ENCODE measurements at regions not wholly inside any gene's neighbourhood (a gene's known extent, or its start where the extent isn't known, plus 50 kb on each side); places are given as distances from the start of the nearest gene placed in this dataset.

GRCh38 chr12:90174956-90175355, 466.3 kb upstream of the ATP2B1 start:
- DNase-seq, result no peak

GRCh38 chr12:90174198-90174510, 465.5 kb upstream of the ATP2B1 start:
- no peak for DNase-seq

GRCh38 chr12:90173499-90174197, 465.0 kb upstream of the ATP2B1 start:
- DNase-seq, result no peak

DNA sequence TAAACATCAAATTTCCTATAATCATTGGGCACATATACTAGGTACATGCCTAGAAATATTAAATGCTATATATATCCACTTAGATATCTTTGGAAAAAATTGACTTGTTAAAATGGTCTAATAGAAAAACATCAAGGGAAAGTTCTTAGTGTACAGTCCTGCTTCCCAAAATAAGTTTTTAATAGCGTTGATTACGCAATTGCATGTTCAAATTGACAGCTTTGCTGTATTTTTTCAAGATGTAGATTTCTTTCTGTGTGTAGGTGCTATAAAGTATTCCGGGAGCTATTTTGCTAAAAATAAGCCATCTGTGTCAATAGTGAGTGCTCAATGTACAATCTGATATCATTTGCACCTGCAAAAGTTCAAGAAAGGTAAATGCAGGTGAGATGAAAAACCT, 463.9 kb upstream of the ATP2B1 start:
- DNase-seq, result no peak

DNA sequence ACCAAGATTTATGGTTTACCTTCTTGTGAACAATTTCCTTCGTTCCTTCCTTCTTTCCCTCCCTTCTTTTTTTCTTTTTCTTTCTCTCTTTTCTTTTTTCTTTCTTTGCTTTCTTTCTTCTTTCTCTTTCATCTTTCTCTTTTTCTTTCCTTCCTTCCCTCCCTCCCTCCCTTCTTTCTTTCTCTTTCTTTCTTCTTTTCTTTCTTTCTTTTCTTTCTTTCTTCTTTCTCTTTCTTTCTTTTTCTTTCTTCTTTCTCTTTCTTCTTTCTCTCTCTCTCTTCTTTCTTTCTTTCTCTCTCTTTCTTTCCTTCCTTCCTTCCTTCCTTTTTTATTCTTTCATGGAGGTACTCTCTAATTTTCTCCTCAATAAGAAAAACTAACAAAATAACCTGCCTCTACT, 462.1 kb upstream of the ATP2B1 start:
- no peak for DNase-seq

DNA sequence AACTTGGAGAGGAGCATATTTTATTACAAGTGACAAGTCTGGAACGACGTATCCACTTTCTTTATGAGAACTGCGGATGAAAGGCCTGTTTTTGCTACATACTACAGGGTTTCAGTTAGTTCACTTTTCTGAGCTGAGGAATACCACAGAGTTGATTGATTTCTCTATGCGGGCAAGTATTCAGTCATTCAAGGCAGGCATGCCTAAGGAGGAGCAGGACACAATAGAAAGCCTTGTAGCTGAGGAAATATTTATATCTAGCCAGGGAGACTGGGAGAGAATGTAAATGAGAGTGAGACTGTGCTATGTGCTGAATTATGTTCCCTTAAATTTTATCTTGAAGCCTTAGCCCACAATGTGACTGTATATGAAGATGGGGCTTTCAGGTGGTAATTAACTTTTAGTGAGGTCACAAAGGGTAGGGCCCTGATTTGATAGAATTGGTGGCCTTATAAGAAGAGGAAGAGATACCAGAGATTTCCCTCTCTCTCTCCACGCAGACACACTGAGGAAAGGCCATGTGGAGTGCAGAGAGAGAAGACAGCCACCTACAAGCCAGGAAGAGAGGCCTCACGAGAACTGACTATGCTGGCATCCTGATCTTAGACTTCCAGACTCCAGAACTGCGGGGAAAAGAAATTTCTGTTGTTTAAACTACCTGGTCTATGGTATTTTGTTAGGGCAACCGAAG, 459.0 kb upstream of the ATP2B1 start:
- DNase-seq, result no peak

DNA sequence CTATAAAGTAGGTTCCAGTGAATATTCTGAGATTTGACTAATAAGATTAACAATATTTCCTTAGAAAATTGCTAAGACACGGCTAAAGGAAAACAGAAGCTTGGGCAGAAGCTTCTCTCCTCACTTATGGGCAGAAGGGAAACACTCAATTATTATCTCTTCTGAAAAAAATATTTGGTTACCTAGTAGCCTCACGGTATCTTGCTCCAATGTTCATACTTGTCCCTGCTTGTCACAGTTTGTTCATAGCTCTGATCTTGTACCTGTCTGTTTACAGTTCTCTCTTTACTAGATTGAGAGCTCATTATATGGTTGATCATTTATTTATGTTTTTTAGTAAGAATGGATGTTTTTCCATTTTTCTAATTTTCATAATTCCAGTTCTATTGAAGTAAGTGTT, 458.0 kb upstream of the ATP2B1 start:
- DNase-seq, result no peak

DNA sequence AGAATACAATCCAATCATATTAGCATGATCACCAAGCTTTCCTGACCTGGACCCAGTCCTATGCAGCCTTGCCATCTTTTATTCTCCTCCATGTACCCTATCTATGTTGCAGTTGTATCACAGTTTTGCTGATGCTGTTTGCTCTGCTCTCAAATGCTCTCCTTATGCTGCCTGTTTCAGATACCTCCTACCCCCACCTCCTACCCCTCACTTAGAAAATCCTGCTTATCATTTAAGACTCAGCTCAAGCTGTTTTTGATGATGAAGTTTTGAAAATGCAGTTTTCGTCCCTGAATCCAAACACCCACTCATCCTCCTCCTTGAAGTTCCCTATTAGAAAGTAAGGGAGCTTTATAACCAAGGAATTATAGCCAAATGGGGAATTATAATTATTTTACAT, 457.4 kb upstream of the ATP2B1 start:
- no peak for DNase-seq

GRCh38 chr12:90163975-90164374, 455.3 kb upstream of the ATP2B1 start:
- DNase-seq, result no peak

GRCh38 chr12:90153827-90154226, 445.2 kb upstream of the ATP2B1 start:
- no peak for DNase-seq

GRCh38 chr12:90152897-90153624, 444.4 kb upstream of the ATP2B1 start:
- no peak for DNase-seq

- DNase-seq, result no peak
These were observed 442.9 kb upstream of the ATP2B1 start for GRCh38 chr12:90151491-90152015.

- no peak for DNase-seq
These were observed 440.8 kb upstream of the ATP2B1 start for GRCh38 chr12:90149453-90149852.

DNA sequence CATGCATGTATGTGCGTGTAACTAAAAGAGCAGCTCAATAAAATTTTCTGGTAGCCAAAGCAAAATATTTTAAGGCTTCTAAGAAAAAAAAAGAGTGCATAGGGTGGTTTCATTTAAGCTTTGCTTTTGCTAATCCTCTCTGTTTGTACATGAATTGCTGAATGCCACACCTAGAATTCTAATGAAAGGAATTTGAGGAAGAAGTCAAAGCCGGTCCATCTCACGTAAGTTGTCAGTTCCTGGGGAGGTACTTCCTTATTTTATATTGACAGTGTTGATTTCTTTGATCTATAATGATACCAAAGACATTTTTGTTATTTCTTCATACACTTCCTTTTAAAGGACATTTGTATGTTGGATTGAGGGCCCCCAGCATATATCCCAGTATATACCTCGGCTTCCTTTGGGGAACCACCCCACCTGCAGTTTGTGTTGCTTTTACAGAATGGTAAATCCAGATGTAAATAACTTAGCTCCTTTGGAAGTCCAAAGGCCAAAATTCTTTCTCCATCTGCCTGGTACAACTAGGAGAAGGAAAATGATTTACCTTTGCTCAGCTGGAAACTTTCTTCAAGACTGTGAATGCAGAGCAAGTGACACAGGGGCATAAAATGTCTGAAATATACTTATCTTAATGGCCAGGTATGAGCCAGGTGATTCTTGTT, 420.9 kb upstream of the ATP2B1 start:
- no peak for DNase-seq

DNA sequence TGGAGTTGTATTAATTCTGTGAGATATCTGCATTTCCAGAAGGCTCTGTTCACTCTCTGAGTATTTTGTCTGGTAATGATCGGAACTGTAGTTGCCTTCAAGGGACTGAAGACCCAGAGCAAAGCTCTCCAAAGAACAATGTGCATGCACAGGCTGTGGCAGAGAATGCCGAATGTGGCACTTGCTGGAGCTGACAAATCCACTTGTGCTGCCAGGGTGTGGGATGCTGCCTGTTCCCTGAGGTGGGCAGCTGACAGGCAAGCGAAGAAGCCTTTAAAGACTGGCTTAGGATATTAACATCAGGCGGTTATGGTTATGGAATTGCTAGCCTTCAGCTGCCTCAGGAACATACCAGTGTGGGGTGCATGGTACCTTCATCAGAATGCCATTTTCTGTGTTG, 419.9 kb upstream of the ATP2B1 start:
- no peak for DNase-seq

DNA sequence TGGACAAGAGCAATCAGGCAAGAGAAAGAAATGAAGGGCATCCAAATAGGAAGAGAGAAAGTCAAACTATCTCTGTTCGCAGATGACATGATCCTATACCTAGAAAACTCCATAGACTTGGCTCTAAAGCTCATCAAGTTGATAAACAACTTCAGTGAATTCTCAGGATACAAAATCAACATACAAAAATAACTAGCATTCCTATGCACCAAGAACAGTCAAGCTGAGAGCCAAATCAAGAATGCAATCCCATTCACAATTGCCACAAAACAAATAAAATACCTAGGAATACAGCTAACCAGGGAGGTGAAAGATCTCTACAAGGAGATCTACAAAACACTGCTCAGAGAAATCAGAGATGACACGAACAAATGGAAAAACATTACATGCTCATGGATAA, 417.5 kb upstream of the ATP2B1 start:
- no peak for DNase-seq

GRCh38 chr12:90124914-90125313, 416.3 kb upstream of the ATP2B1 start:
- DNase-seq, result no peak

GRCh38 chr12:90124289-90124688, 415.7 kb upstream of the ATP2B1 start:
- DNase-seq, result no peak

DNA sequence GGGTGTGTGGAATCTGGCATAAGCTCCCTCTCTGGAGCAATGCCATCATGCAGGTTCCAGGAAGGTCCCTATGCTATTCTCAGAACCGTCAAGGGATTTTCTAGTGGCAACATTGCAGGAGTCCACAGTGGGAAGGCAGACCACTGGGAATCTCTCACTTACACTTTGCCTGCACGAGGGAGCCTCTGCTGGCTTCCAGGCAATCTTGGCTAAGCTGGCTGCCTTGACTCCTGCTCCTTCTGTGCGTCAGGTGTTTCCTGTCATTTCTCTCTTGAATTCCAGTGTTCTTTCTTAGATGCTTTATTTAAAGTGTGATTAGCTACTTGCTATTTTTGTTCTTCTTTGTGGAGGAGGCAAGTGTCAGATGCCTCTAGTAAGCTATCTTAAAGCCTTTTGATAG, 414.0 kb upstream of the ATP2B1 start:
- DNase-seq, result no peak

GRCh38 chr12:90120627-90121026, 412.0 kb upstream of the ATP2B1 start:
- DNase-seq, result no peak

GRCh38 chr12:90112666-90113065, 404.0 kb upstream of the ATP2B1 start:
- DNase-seq, result no peak

DNA sequence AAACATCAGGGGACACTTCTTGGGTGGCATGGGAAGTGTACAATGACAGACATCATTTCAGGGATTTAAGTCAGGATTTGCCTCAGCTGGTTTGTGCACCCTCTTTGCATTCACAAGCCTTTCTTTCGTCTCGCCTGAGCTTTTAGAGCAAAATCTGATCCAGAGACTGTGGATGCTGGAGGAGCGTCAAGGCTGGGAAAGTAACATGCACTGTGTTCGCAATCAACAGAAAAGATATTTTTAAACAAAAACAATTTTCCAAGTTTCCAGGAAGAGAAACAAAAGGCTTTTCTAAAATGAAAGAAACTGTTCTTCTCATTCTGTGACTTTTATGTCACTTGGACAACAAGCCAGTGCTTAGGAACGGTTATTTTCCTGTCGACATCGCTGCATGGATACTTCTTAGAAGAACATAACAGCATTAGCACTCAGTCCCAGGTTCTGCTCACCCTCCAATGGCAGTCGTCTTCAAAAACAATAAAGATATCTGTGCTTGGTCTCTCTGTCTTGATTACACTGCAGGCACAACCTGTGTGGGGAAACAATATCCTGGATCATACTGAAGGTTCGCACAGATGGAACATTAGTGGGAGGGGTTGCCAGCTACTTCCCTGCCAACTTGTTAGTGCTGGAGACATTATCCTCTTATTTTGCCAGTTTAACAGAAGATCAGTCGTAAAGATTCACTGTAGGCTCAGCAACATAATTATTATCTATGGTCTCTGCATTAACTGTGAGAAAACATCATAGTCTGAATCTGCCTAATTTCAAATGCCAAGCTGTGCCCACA, 403.3 kb upstream of the ATP2B1 start:
- DNase-seq, result no peak

DNA sequence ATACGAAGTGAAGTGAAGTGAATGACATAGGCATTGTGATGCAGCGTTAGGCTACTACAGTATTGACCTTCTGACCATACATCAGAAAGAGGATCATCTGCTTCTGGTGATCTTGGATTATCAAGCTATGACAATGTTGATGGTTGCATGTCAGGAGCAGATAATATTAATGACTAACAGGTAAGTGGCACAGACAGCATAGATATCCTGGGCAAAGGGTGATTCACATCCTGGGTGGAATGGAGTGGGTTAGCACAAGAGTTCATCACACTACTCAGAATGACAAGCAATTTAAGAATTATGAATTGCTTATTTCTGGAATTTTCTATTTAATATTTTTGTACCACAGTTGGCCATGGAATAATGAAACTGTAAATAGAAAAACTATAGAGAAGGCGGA, 397.9 kb upstream of the ATP2B1 start:
- DNase-seq, result no peak
